SK-N-MC (cell line): ENCODE measurements at regions not wholly inside any gene's neighbourhood (a gene's known extent, or its start where the extent isn't known, plus 50 kb on each side); places are given as distances from the start of the nearest gene placed in this dataset.

Source experiments
- EZH2 ChIP-seq: fragments of 200-600 bp; sonication (generic); IDR thresholded peaks from one replicate; pipeline ENCODE4 v1.6.1; 2017; ENCODE audit warnings: antibody characterized with exemption
- FOXP2 ChIP-seq: optimal IDR thresholded peaks from 2 replicates; pipeline ENCODE3; 2011; ENCODE audit warnings: mild to moderate bottlenecking, moderate library complexity; ENCODE audit not compliant: insufficient read depth; ENCODE audit errors: extremely low read length, control extremely low read depth
- POLR2AphosphoS5 ChIP-seq: IDR thresholded peaks from 2 replicates; pipeline ENCODE4 v1.6.1; 2012; ENCODE audit warnings: mild to moderate bottlenecking, low read depth, low read length, borderline replicate concordance

GRCh38 chr5:2207416-2208238 is 324.9 kb upstream of the IRX4 start:
- no peak for TF ChIP-seq EZH2
- no peak for TF ChIP-seq POLR2AphosphoS5
- TF ChIP-seq FOXP2: no peak
